HCT116 (cell line): ENCODE measurements at regions not wholly inside any gene's neighbourhood (a gene's known extent, or its start where the extent isn't known, plus 50 kb on each side); places are given as distances from the start of the nearest gene placed in this dataset.

Source experiments
- ATAC-seq: fragments of 200-7000 bp; cut with Tn5 transposase; 2 replicates; pipeline ENCODE4 v1.9.1; 2020; ENCODE audit warnings: mild to moderate bottlenecking, moderate library complexity
- BruUV-seq: library from RNA; stranded (reverse); fragments of 400-500 nt; replicated peaks from 2 replicates; lab custom pipeline; 2021; lab: Mats Ljungman, UMichigan
- CTCF ChIA-PET: fragments of 300-600 bp; sonication (Branson Sonifier 250); formaldehyde crosslinking; loops from one replicate; lab custom pipeline; 2021; ENCODE audit warnings: antibody characterized with exemption; lab: Charles Lee
- POLR2A ChIA-PET: fragments of 300-600, 350-600 bp; sonication (Branson Sonifier 250); formaldehyde crosslinking; loops from one replicate; lab custom pipeline; 2021; ENCODE audit warnings: antibody characterized with exemption; lab: Charles Lee
- RAD21 ChIA-PET, 2 experiments: fragments of 300-600 bp; sonication (Branson Sonifier 250); formaldehyde crosslinking; loops; one replicate each; lab custom pipeline; 2023; ENCODE audit warnings: low total read pairs in 2 of 2; ENCODE audit not compliant: uncharacterized antibody in 2 of 2, unreplicated experiment in 2 of 2, low non-redundant PET in 1 of 2; lab: Charles Lee
- DNase-seq: peaks from one replicate; pipeline ENCODE4 v3.0.0-alpha.2; 2010; ENCODE audit warnings: low read depth, low spot score
- H2AFZ ChIP-seq: fragments of 200-600 bp; shearing (Covaris generic), sonication (generic); 2 replicates; pipeline ENCODE4 v1.6.1; 2017; ENCODE audit warnings: low read depth, mixed run types, mixed read lengths, antibody characterized with exemption, low read length; ENCODE audit not compliant: poor library complexity, severe bottlenecking
- H3K27ac ChIP-seq: 2 replicates; pipeline ENCODE4 v1.5.1; 2012; ENCODE audit warnings: low read depth, low read length
- H3K27me3 ChIP-seq: fragments of 200-600 bp; sonication (generic); 2 replicates; pipeline ENCODE4 v1.6.1; 2016; ENCODE audit warnings: mixed run types, low read length, mixed read lengths; ENCODE audit not compliant: insufficient read depth
- H3K36me3 ChIP-seq, 2 experiments: fragments of 200-500 bp in 1 of 2; fragments of 200-600 bp in 1 of 2; sonication (Bioruptor generic) in 1 of 2; sonication (generic) in 1 of 2; 2 replicates each; pipeline versions ENCODE4 v1.5.1 to v1.6.1; 2014 to 2016; ENCODE audit warnings: low read length in 2 of 2, inconsistent platforms in 1 of 2, mixed read lengths in 1 of 2, mixed run types in 1 of 2; ENCODE audit not compliant: insufficient read depth in 2 of 2, control insufficient read depth in 1 of 2
- H3K4me1 ChIP-seq, 2 experiments: fragments of 200-600 bp in 1 of 2; sonication (generic) in 1 of 2; 2 replicates each; pipeline versions ENCODE4 v1.5.1 to v1.6.1; 2012 to 2017; ENCODE audit warnings: low read length in 2 of 2, inconsistent platforms in 1 of 2, mild to moderate bottlenecking in 1 of 2, mixed read lengths in 1 of 2, mixed run types in 1 of 2, moderate library complexity in 1 of 2; ENCODE audit not compliant: insufficient read depth in 2 of 2, control insufficient read depth in 1 of 2
- H3K4me2 ChIP-seq: fragments of 200-600 bp; sonication (generic); 2 replicates; pipeline ENCODE4 v1.6.1; 2017; ENCODE audit warnings: mixed run types, low read length, mixed read lengths
- H3K4me3 ChIP-seq, 2 experiments: fragments of 200-600 bp in 1 of 2; sonication (generic) in 1 of 2; replicated peaks in 1 of 2; 2 replicates each; pipeline ENCODE4 v1.5.1; 2011 to 2016; ENCODE audit warnings: low read length in 2 of 2, control low read depth in 1 of 2, low read depth in 1 of 2, mild to moderate bottlenecking in 1 of 2, mixed read lengths in 1 of 2, mixed run types in 1 of 2
- H3K79me2 ChIP-seq: fragments of 200-600 bp; sonication (generic); 2 replicates; pipeline ENCODE4 v1.6.1; 2017; ENCODE audit warnings: mild to moderate bottlenecking, mixed run types, low read length, moderate library complexity, mixed read lengths; ENCODE audit not compliant: insufficient read depth
- H3K9ac ChIP-seq: fragments of 200-600 bp; sonication (generic); 2 replicates; pipeline ENCODE4 v1.6.1; 2016; ENCODE audit warnings: low read length, mixed read lengths
- H3K9me2 ChIP-seq: fragments of 200-600 bp; sonication (generic), shearing (Covaris generic); 2 replicates; pipeline ENCODE4 v1.6.1; 2017; ENCODE audit warnings: mixed run types, mild to moderate bottlenecking, moderate library complexity; ENCODE audit not compliant: insufficient read depth
- H3K9me3 ChIP-seq, 2 experiments: fragments of 200-500 bp in 1 of 2; fragments of 200-600 bp in 1 of 2; sonication (Bioruptor generic) in 1 of 2; sonication (generic) in 1 of 2; 2 replicates each; pipeline ENCODE4 v1.6.1; 2014 to 2017; ENCODE audit warnings: low read length in 2 of 2, mixed read lengths in 2 of 2, inconsistent platforms in 1 of 2, low read depth in 1 of 2, mild to moderate bottlenecking in 1 of 2, mixed run types in 1 of 2, moderate library complexity in 1 of 2; ENCODE audit not compliant: control insufficient read depth in 1 of 2, insufficient read depth in 1 of 2
- H4K20me1 ChIP-seq: fragments of 200-600 bp; sonication (generic), shearing (Covaris generic); 2 replicates; pipeline ENCODE4 v1.6.1; 2017; ENCODE audit warnings: mixed run types, mild to moderate bottlenecking, moderate library complexity; ENCODE audit not compliant: insufficient read depth
- EZH2 ChIP-seq: fragments of 200-600 bp; sonication (generic); IDR thresholded peaks from 2 replicates; pipeline ENCODE4 v1.6.1; 2017; ENCODE audit warnings: antibody characterized with exemption, mixed run types
- SIN3A ChIP-seq: IDR thresholded peaks from 2 replicates; pipeline ENCODE4 v1.6.1; 2012; ENCODE audit warnings: low read depth
- SP1 ChIP-seq: IDR thresholded peaks from 2 replicates; pipeline ENCODE4 v1.6.1; 2012; ENCODE audit warnings: low read depth
- intact Hi-C: fragments of 100-400 bp; cut with micrococcal nuclease; formaldehyde crosslinking; loops from 2 replicates; pipeline ENCODE4 v1.10.0; 2022
- TF ChIP-seq, protein P1 (sequence below): IDR thresholded peaks from 2 replicates; pipeline ENCODE4 v1.6.1; 2012
- TF ChIP-seq, protein P2 (sequence below), 3 experiments: fragments of 200-600 bp in 1 of 3; sonication (generic) in 1 of 3; IDR thresholded peaks in 2 of 3; conservative IDR thresholded peaks in 1 of 3; 2 replicates each; pipeline ENCODE4 v1.5.1; 2012 to 2017; ENCODE audit warnings: low read depth in 2 of 3, low read length in 2 of 3, antibody characterized with exemption in 1 of 3, borderline replicate concordance in 1 of 3, control low read depth in 1 of 3, mild to moderate bottlenecking in 1 of 3, mixed read lengths in 1 of 3, mixed run types in 1 of 3, moderate library complexity in 1 of 3; ENCODE audit not compliant: insufficient read depth in 1 of 3
- TF ChIP-seq, protein P3 (sequence below): IDR thresholded peaks from 2 replicates; pipeline ENCODE4 v1.6.1; 2011; ENCODE audit warnings: mild to moderate bottlenecking, low read length, moderate library complexity; ENCODE audit not compliant: insufficient replicate concordance; ENCODE audit errors: extremely low read depth

DNA sequence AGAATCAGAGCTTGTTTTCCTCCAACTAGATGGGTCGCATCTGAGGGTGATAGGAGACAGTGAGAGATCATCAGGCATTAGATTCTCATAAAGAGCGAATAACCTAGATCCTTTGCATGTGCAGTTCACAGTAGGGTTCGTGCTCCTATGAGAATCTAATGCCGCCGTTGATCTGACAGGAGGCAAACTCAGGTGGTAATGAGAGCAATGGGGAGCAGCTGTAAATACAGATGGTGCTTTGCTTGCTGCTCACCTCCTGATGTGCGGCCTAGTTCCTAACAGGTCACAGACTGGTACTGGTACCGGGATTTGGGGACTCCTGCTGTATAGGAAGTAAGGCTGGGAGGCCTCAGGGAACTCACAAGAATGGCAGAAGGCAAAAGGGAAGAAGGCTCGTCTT is 276.5 kb downstream of the FAT4 start:
- Histone ChIP-seq H3K9me2 (no peaks in the 10 kb centered on the region), H3K27me3 (no peaks in the 10 kb centered on the region), H2AFZ (no peak overlapping the region), H3K27ac (no peak overlapping the region), H3K4me3 (no peak overlapping the region), H3K79me2 (no peaks in the 10 kb centered on the region), H3K9me3 (no peaks in the 10 kb centered on the region), H3K4me1 (no peaks in the 10 kb centered on the region), H4K20me1 (no peaks in the 10 kb centered on the region), H3K4me2 (no peak overlapping the region), H3K36me3 (no peaks in the 10 kb centered on the region), H3K9ac (no peak overlapping the region)
- TF ChIP-seq SIN3A (no peak), SP1 (no peak), EZH2 (no peak)
- TF ChIP-seq, protein P1, sequence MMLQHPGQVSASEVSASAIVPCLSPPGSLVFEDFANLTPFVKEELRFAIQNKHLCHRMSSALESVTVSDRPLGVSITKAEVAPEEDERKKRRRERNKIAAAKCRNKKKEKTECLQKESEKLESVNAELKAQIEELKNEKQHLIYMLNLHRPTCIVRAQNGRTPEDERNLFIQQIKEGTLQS = no peak
- TF ChIP-seq, protein P2, sequence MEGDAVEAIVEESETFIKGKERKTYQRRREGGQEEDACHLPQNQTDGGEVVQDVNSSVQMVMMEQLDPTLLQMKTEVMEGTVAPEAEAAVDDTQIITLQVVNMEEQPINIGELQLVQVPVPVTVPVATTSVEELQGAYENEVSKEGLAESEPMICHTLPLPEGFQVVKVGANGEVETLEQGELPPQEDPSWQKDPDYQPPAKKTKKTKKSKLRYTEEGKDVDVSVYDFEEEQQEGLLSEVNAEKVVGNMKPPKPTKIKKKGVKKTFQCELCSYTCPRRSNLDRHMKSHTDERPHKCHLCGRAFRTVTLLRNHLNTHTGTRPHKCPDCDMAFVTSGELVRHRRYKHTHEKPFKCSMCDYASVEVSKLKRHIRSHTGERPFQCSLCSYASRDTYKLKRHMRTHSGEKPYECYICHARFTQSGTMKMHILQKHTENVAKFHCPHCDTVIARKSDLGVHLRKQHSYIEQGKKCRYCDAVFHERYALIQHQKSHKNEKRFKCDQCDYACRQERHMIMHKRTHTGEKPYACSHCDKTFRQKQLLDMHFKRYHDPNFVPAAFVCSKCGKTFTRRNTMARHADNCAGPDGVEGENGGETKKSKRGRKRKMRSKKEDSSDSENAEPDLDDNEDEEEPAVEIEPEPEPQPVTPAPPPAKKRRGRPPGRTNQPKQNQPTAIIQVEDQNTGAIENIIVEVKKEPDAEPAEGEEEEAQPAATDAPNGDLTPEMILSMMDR (IDR thresholded peaks at IDR 0.05 in 2 of 3, conservative IDR thresholded peaks at IDR 0.05 in 1 of 3; ENCODE audit: borderline replicate concordance in 1 of 3, insufficient read depth in 1 of 3, low read depth in 2 of 3, low read length in 2 of 3) = no peak
- TF ChIP-seq, protein P3, sequence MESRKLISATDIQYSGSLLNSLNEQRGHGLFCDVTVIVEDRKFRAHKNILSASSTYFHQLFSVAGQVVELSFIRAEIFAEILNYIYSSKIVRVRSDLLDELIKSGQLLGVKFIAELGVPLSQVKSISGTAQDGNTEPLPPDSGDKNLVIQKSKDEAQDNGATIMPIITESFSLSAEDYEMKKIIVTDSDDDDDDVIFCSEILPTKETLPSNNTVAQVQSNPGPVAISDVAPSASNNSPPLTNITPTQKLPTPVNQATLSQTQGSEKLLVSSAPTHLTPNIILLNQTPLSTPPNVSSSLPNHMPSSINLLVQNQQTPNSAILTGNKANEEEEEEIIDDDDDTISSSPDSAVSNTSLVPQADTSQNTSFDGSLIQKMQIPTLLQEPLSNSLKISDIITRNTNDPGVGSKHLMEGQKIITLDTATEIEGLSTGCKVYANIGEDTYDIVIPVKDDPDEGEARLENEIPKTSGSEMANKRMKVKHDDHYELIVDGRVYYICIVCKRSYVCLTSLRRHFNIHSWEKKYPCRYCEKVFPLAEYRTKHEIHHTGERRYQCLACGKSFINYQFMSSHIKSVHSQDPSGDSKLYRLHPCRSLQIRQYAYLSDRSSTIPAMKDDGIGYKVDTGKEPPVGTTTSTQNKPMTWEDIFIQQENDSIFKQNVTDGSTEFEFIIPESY = no peak
- ATAC-seq (no peak), DNase-seq (no peak)
- CTCF ChIA-PET = no interaction called here
- POLR2A ChIA-PET = no interaction called here
- intact Hi-C loops = no loop called here
- RAD21 ChIA-PET = no interaction called here
- BruUV-seq = no TSS peak
